Activated CD8-positive, alpha-beta memory T cell treated with anti-CD3 and anti-CD28 coated beads, Interleukin-2, amount 50 U/mL, for 24 hours (primary cell): ENCODE measurements at regions not wholly inside any gene's neighbourhood (a gene's known extent, or its start where the extent isn't known, plus 50 kb on each side); places are given as distances from the start of the nearest gene placed in this dataset.
"Not testable (repeated sequence)": the region's sequence is repeated elsewhere in the genome, so short reads cannot be mapped to it uniquely, and the experiment has no call there.

ENCODE experiments used
- DNase-seq: peaks from one replicate; pipeline ENCODE4 v3.0.0-alpha.2; 2020; ENCODE audit errors: extremely low read depth

- DNase-seq = not testable (repeated sequence)
Observed at GRCh38 chr16:21516705-21517040, 82.7 kb upstream of the METTL9 start.

- not testable (repeated sequence) for DNase-seq
Observed at GRCh38 chr16:21517263-21517662, 82.1 kb upstream of the METTL9 start.

GRCh38 chr16:21519361-21520133, 79.8 kb upstream of the METTL9 start:
- DNase-seq = not testable (repeated sequence)

DNA sequence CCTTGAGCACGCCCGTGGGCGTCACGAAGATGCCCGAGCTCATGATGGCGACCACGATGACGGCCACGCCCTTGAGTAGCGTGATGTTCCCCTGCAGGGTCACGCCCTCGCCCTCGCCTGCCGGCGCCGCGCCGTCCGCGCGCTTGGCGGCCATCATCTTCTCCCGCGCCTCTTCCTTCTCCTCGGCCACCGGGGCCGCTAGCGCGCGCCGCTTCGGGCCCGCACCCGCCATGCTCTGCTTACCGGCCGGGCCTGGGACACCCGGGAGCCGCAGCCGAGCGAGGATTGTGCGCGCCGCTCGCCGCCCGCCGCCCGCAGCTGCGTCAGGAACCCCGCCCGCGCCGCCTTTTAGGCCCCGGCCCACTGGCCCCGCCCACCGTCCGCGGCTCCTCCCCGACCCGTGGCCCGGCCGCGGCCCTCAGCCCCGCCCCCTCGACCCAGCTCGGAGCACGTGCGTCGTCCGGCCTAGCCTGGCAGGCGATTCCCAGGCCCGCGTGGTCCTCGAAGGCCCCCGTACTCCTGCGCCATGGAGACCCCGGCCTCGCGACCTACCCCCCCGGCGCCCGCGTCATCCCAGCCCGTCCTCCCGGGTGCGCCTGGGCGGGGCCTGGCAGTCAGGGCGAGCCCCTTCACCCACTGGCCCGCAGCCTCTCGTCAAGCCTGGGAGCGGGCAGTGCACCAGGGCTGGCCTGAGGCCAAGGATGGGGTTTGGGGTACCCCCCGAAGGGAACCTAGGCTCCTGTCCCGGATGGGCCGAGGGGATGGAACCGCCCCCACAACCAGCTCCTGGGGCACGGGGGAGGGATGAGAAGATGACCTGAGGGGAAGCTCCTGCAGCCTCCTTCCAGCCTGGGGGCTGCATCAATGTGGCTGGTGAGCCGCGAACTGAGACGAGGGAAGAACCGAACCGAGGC, 79.0 kb upstream of the METTL9 start:
- DNase-seq = peak; percentile 90

DNA sequence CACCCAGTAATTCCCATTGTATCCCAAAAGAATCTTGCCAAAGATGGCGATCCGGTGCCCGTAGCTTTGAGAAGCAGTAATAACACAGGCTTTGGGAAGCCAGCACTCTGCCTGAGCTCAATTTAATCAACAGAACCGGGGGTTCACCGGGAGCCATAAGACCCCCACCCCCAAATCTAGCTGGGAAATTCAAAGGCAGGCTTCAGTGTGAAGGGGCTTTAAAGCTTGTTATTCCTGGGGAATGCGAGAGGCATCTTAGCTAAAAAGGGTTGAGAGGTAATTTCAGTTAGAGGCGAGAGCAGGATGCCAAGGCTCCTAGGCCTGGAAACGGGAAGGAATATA, 78.4 kb upstream of the METTL9 start:
- DNase-seq = not testable (repeated sequence)

- DNase-seq = not testable (repeated sequence)
Observed at GRCh38 chr16:21521390-21522143, 77.8 kb upstream of the METTL9 start.

DNA sequence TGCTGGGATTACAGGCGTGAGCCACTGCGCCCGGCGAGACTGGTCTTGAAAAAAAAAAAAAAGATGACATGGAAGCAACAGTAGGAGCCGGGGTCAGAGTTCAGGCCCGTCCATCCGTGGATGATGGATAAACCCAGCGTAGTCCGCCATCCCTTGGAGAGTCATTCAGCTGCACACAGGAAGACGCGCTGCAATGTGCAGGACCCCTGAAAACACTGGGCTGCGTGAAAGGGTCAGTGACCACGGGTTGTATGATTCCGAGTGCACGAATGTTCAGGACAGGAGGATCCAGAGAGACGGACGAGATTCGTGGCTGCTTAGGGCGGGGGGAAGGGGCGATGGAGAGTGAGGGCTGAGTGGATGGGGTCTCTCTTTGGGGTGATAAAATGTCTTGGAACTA, 76.5 kb upstream of the METTL9 start:
- DNase-seq = not testable (repeated sequence)

GRCh38 chr16:21523411-21524067, 75.8 kb upstream of the METTL9 start:
- no peak for DNase-seq

DNA sequence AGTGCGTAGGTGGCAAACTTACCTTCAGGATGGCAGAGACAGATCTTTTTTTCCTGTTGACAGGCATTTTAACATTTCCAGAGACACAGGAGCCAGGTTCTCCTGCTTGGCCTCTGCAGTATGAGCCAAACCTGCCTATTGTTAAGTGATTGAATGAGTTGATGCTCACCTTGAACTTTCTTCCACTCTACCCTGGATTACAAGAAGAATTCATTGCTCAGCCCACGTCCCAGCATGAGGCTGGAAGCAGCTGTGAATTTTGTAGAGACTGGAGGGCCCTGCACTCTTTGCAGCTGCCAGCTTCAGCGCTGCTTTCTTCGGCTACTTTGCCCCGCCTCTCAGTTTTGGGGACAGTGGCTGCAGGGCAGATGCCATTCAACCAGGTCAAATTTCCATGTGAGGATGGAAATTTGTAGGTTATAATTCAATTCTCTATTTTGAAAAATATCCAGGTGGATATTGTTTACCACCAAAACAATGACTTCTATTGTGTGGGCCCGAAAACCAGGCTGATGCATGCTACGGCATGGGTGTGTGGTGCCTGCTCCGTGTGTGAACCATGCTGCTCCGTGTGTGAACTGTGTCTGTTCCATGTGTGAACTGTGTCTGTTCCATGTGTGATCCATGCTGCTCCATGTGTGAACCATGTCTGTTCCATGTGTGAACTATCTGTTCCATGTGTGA, 75.2 kb upstream of the METTL9 start:
- DNase-seq = no peak

DNA sequence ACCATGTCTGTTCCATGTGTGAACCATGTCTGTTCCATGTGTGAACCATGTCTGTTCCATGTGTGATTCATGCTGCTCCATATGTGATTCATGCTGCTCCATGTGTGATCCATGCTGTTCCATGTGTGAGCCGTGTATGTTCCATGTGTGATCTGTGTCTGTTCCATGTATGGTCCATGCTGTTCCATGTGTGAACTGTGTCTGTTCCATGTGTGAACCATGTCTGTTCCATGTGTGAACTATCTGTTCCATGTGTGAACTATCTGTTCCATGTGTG, 74.7 kb upstream of the METTL9 start:
- DNase-seq = not testable (repeated sequence)

DNA sequence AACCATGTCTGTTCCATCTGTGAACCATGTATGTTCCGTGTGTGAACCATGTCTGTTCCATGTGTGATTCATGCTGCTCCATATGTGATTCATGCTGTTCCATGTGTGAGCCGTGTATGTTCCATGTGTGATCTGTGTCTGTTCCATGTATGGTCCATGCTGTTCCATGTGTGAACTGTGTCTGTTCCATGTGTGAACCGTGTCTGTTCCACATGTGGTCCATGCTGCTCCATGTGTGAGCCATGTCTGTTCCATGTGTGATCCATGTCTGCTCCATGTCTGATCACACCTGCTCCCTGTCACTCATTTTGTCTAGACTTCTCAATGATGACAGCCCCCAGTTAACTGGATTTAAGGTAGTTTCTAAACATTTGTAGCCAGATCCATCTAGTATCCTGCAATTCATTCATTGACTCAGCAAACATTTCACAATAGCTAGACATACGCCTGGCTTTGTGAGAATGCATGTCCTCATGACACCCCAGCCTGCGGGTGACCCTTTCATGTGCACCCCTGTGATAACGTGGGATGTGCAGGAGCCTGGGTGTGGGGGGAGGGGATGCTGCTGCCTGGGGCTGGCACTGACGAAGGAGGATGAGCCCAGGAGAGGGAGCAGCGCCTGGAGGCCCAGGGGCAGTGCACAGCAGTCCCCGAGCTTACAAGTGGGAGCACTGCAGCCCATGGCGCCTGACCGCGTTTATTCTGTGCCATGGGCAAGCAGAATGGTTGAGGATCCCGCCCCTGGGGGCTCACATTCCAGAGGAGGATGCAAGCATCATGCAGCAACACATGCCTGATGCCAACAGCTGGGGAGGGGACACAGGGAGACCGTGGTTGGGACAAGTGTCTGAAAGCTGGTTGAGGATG, 74.1 kb upstream of the METTL9 start:
- DNase-seq = not testable (repeated sequence)

GRCh38 chr16:21525956-21526922, 73.1 kb upstream of the METTL9 start:
- not testable (repeated sequence) for DNase-seq

DNA sequence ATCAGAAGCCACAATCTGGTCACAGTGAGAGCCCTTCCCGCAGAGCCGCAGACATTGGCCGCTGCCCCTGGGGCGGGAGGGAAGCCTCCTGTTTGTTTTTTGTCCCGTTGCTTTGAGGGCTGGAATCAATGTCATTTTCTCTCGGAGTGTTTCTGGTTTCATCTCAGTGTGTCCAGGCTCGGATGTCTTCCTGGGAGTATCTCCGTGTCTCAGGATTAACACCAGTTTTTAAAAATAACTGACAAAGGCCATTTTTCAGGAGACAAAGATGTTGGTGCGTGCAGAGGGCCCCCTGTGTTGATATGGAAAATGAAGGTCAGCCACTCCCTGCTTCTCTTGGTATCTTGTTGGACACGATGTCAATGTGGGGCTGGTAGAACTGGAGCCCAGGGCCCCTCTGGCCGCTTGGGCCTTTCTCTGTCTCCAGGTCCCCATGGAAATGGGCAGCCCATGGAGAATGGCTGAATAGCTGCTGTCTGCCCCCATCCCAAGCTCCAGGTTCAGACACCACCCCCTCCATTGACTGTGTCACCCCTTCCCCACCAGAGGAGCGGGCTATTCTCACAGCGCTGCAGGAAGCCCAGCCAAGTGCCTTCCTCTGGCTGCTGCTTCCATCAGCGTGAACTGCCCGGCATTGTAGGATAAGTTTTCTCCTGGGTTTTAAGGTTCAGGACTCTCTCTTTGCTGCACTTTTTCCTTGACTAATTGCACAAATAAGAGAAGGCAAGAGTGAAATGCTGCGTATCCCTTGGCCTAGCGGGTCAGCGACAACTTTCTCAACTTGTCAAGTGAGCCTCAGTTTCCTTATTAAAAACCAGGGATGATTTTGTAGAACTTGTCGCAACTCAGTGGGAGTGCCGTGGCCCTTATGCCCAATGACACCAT, 72.2 kb upstream of the METTL9 start:
- DNase-seq = no peak

GRCh38 chr16:21529060-21529658, 70.2 kb upstream of the METTL9 start:
- not testable (repeated sequence) for DNase-seq

DNA sequence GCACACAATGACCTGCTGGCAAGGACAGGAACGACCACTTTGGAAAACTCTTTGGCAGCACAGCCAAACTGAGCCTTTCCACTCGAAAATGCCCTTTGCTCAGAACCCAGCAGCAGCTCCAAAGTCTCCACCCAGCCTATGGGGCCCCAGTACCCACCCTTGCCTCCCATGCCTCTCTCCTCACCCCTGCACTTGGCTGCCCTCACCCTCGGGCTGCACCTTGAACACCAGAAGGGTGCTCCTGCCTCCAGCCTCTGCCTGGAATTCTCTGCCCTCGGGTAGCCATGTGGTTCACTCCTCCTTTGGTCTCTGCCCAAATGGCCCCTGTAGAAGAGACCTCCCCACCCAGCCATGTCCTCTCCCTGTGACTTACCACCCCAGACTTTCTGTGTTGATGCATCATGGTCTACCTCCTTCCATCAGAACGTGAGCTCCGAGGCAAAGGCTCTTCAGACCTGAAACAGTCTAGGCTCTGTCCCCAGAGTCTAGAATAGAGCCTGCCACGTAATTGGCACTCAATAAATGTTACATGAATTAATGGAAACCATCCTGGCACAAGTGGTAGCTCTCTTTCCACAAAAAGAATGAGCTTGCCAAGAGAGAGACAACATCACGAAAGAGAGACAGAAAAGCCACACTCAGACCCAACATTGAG, 68.5 kb upstream of the METTL9 start:
- DNase-seq = not testable (repeated sequence)

DNA sequence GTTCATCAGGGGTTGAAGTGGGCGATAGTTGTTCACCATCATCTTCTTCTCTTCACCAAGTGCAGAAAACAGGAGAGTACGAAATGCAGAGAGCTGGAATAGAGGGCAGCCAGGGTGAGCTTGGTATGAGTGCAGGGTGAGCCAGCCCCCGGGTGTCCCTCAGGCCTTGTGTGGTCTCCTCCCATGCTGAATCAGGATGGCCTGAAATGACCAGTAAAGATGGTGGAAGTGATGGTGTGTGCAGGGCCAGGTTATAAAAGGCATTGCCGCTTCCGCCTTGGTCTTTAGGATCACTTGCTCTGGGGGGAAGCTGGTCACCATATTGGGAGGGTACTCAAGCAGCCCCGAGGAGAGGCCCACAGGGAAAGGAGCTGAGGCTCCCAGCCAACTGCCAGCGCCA, 66.4 kb upstream of the METTL9 start:
- not testable (repeated sequence) for DNase-seq

GRCh38 chr16:21533474-21533873, 65.9 kb upstream of the METTL9 start:
- DNase-seq = not testable (repeated sequence)
